H1 (cell line): ENCODE measurements at regions not wholly inside any gene's neighbourhood (a gene's known extent, or its start where the extent isn't known, plus 50 kb on each side); places are given as distances from the start of the nearest gene placed in this dataset.

Experiments
- CTCF ChIA-PET: fragments of 300-600 bp; sonication (Branson Sonifier 250); formaldehyde crosslinking; loops from one replicate; lab custom pipeline; 2021; ENCODE audit not compliant: partially characterized antibody; lab: Charles Lee
- POLR2A ChIA-PET: fragments of 300-600 bp; sonication (Branson Sonifier 250); formaldehyde crosslinking; loops from one replicate; lab custom pipeline; 2021; ENCODE audit warnings: inconsistent platforms; ENCODE audit not compliant: partially characterized antibody; lab: Charles Lee
- DNase-seq, 2 experiments: peaks; one replicate each; pipeline versions ENCODE4 v3.0.0 to v3.0.0-alpha.2; 2010 to 2022; ENCODE audit warnings: low spot score in 2 of 2, low read depth in 1 of 2, mixed read lengths in 1 of 2
- FAIRE-seq: peaks from 2 replicates; lab custom pipeline; 2011; peaks lifted over from hg19 to GRCh38; lab: Jason Lieb, UNC
- H2AFZ ChIP-seq: 2 replicates; pipeline ENCODE4 v1.8.1; 2012; ENCODE audit warnings: low read length, inconsistent platforms
- H2AK5ac ChIP-seq: 2 replicates; pipeline ENCODE4 v1.6.1; 2013; ENCODE audit warnings: low read depth, low read length
- H2BK120ac ChIP-seq: replicated peaks from 2 replicates; pipeline ENCODE3; 2013; ENCODE audit warnings: low read depth, low read length, inconsistent platforms
- H2BK12ac ChIP-seq: 2 replicates; pipeline ENCODE4 v1.6.1; 2013; ENCODE audit warnings: low read depth, low read length
- H2BK15ac ChIP-seq: 2 replicates; pipeline ENCODE4 v1.6.1; 2013; ENCODE audit warnings: low read length
- H2BK20ac ChIP-seq: 2 replicates; pipeline ENCODE4 v1.6.1; 2013; ENCODE audit warnings: low read length
- H2BK5ac ChIP-seq: 2 replicates; pipeline ENCODE4 v1.6.1; 2013; ENCODE audit warnings: low read depth, low read length
- H3K14ac ChIP-seq: 2 replicates; pipeline ENCODE4 v1.6.1; 2013; ENCODE audit warnings: inconsistent platforms; ENCODE audit not compliant: insufficient read length
- H3K18ac ChIP-seq: 2 replicates; pipeline ENCODE4 v1.6.1; 2013; ENCODE audit warnings: low read length; ENCODE audit errors: extremely low read depth
- H3K23ac ChIP-seq: 2 replicates; pipeline ENCODE4 v1.6.1; 2013; ENCODE audit warnings: inconsistent platforms; ENCODE audit not compliant: insufficient read length
- H3K23me2 ChIP-seq: 2 replicates; pipeline ENCODE4 v1.6.1; 2013; ENCODE audit warnings: low read depth, low read length
- H3K27ac ChIP-seq: 2 replicates; pipeline ENCODE4 v1.6.1; 2011; ENCODE audit warnings: low read depth, low read length, inconsistent platforms
- H3K27me3 ChIP-seq, 4 experiments: replicated peaks in 1 of 4; 1 replicate in 1 of 4; 2 replicates in 3 of 4; pipeline versions ENCODE4 v1.6.1 to v1.8.1; 2011 to 2013; ENCODE audit warnings: low read length in 3 of 4, mild to moderate bottlenecking in 3 of 4, inconsistent platforms in 2 of 4, mixed read lengths in 2 of 4, moderate library complexity in 1 of 4; ENCODE audit not compliant: control insufficient read depth in 3 of 4, insufficient read depth in 3 of 4; ENCODE audit errors: extremely low read depth in 1 of 4
- H3K36me3 ChIP-seq, 4 experiments: 2 replicates each; pipeline versions ENCODE4 v1.6.1 to v1.8.1; 2011 to 2013; ENCODE audit warnings: mild to moderate bottlenecking in 4 of 4, low read length in 3 of 4, moderate library complexity in 2 of 4, control low read depth in 1 of 4, inconsistent platforms in 1 of 4; ENCODE audit not compliant: insufficient read depth in 4 of 4, control insufficient read depth in 2 of 4
- H3K4ac ChIP-seq: replicated peaks from 2 replicates; pipeline ENCODE3; 2013; ENCODE audit warnings: low read length, low read depth, mixed read lengths, inconsistent platforms; ENCODE audit not compliant: insufficient read length
- H3K4me1 ChIP-seq, 4 experiments: replicated peaks in 1 of 4; 1 replicate in 1 of 4; 2 replicates in 3 of 4; pipeline versions ENCODE4 v1.6.1 to v1.8.1; 2011 to 2013; ENCODE audit warnings: low read length in 3 of 4, inconsistent platforms in 2 of 4, mixed read lengths in 1 of 4; ENCODE audit not compliant: insufficient read depth in 4 of 4, control insufficient read depth in 3 of 4
- H3K4me2 ChIP-seq, 2 experiments: 2 replicates each; pipeline versions ENCODE4 v1.6.1 to v1.8.1; 2011 to 2013; ENCODE audit warnings: low read depth in 2 of 2, low read length in 2 of 2, control low read depth in 1 of 2, inconsistent platforms in 1 of 2, mild to moderate bottlenecking in 1 of 2; ENCODE audit not compliant: insufficient read depth in 1 of 2
- H3K4me3 ChIP-seq, 4 experiments: fragments of 200-600, 300-600 bp in 1 of 4; sonication (generic), shearing (Covaris generic), sonication (Bioruptor Twin) in 1 of 4; 2 replicates each; pipeline versions ENCODE4 v1.5.1 to v1.8.1; 2011 to 2016; ENCODE audit warnings: low read length in 4 of 4, low read depth in 3 of 4, control low read depth in 2 of 4, inconsistent platforms in 2 of 4, mild to moderate bottlenecking in 2 of 4, mixed read lengths in 1 of 4, moderate library complexity in 1 of 4; ENCODE audit not compliant: insufficient read depth in 2 of 4; ENCODE audit errors: extremely low read depth in 1 of 4
- H3K56ac ChIP-seq: replicated peaks from 2 replicates; pipeline ENCODE3; 2013; ENCODE audit warnings: low read depth, mild to moderate bottlenecking, mixed read lengths, low read length, inconsistent platforms; ENCODE audit not compliant: insufficient read length
- H3K79me1 ChIP-seq: 2 replicates; pipeline ENCODE4 v1.6.1; 2013; ENCODE audit warnings: low read depth, low read length, control low read depth
- H3K79me2 ChIP-seq, 2 experiments: 2 replicates each; pipeline versions ENCODE4 v1.6.1 to v1.8.1; 2012 to 2013; ENCODE audit warnings: low read length in 2 of 2, mild to moderate bottlenecking in 2 of 2, inconsistent platforms in 1 of 2; ENCODE audit not compliant: insufficient read depth in 2 of 2, control insufficient read depth in 1 of 2
- H3K9ac ChIP-seq, 4 experiments: replicated peaks in 1 of 4; 1 replicate in 1 of 4; 2 replicates in 3 of 4; pipeline versions ENCODE4 v1.6.1 to v1.8.1; 2011 to 2013; ENCODE audit warnings: low read depth in 3 of 4, low read length in 3 of 4, control low read depth in 2 of 4, mild to moderate bottlenecking in 2 of 4, moderate library complexity in 2 of 4, inconsistent platforms in 1 of 4; ENCODE audit errors: extremely low read depth in 1 of 4
- H3K9me3 ChIP-seq, 2 experiments: 2 replicates each; pipeline versions ENCODE4 v1.6.1 to v1.8.1; 2012 to 2013; ENCODE audit warnings: mild to moderate bottlenecking in 2 of 2, moderate library complexity in 2 of 2, control low read depth in 1 of 2, inconsistent platforms in 1 of 2, low read depth in 1 of 2, low read length in 1 of 2, mixed read lengths in 1 of 2; ENCODE audit not compliant: insufficient read depth in 2 of 2
- H4K20me1 ChIP-seq, 2 experiments: replicated peaks in 1 of 2; 2 replicates each; pipeline versions ENCODE3 to v1.8.1; 2011 to 2013; ENCODE audit warnings: inconsistent platforms in 2 of 2, low read length in 2 of 2, mild to moderate bottlenecking in 1 of 2; ENCODE audit not compliant: insufficient read depth in 2 of 2, control insufficient read depth in 1 of 2
- H4K5ac ChIP-seq: 2 replicates; pipeline ENCODE4 v1.6.1; 2013; ENCODE audit warnings: low read length, low read depth, mixed read lengths, inconsistent platforms; ENCODE audit not compliant: insufficient read length
- H4K8ac ChIP-seq: 2 replicates; pipeline ENCODE4 v1.8.0; 2013; ENCODE audit warnings: mild to moderate bottlenecking, moderate library complexity, low read length, inconsistent platforms; ENCODE audit not compliant: insufficient read depth; ENCODE audit errors: extremely low read depth
- H4K91ac ChIP-seq: replicated peaks from 2 replicates; pipeline ENCODE3; 2013; ENCODE audit warnings: low read length, mixed read lengths, inconsistent platforms; ENCODE audit not compliant: insufficient read length
- ASH2L ChIP-seq: fragments of 200-600, 300-600 bp; sonication (generic); IDR thresholded peaks from one replicate; pipeline ENCODE4 v1.7.1; 2017; ENCODE audit warnings: low read length
- CHD1 ChIP-seq: IDR thresholded peaks from 2 replicates; pipeline ENCODE4 v1.6.1; 2012; ENCODE audit warnings: low read depth, low read length, improper control_type of control experiment
- GABPA ChIP-seq: IDR thresholded peaks from 2 replicates; pipeline ENCODE4 v1.6.1; 2011; ENCODE audit warnings: mild to moderate bottlenecking, low read length, moderate library complexity, borderline replicate concordance; ENCODE audit not compliant: insufficient read depth
- HDAC6 ChIP-seq: IDR thresholded peaks from one replicate; pipeline ENCODE4 v1.7.1; 2012; ENCODE audit warnings: low read depth, mild to moderate bottlenecking, inconsistent platforms, low read length, moderate library complexity
- KDM5A ChIP-seq: fragments of 200-600 bp; IDR thresholded peaks from 2 replicates; pipeline ENCODE4 v1.7.1; 2012; ENCODE audit warnings: mild to moderate bottlenecking, low read length, inconsistent platforms, mixed read lengths
- NANOG ChIP-seq: IDR thresholded peaks from 2 replicates; pipeline ENCODE4 v1.6.1; 2011; ENCODE audit warnings: low read length, low read depth, mild to moderate bottlenecking, inconsistent platforms; ENCODE audit not compliant: insufficient read depth, poor library complexity, severe bottlenecking
- NRF1 ChIP-seq: IDR thresholded peaks from 2 replicates; pipeline ENCODE4 v1.6.1; 2011; ENCODE audit warnings: mild to moderate bottlenecking, low read depth, low read length, improper control_type of control experiment
- RNF2 ChIP-seq: fragments of 200-900, 300-1000 bp; sonication (generic); IDR thresholded peaks from 2 replicates; pipeline ENCODE4 v1.7.1; 2016; ENCODE audit warnings: borderline replicate concordance, low read depth, mild to moderate bottlenecking, antibody characterized with exemption, low read length; ENCODE audit not compliant: poor library complexity, severe bottlenecking; ENCODE audit errors: missing control alignments
- SAP30 ChIP-seq: fragments of 300-600 bp; sonication (generic); IDR thresholded peaks from 2 replicates; pipeline ENCODE4 v1.7.1; 2012; ENCODE audit warnings: low read length, moderate library complexity, mild to moderate bottlenecking, inconsistent platforms; ENCODE audit not compliant: insufficient read depth, insufficient replicate concordance
- SIN3A ChIP-seq, 2 experiments: IDR thresholded peaks in 1 of 2; conservative IDR thresholded peaks in 1 of 2; 2 replicates each; pipeline ENCODE4 v1.6.1; 2011 to 2012; ENCODE audit warnings: low read length in 2 of 2, improper control_type of control experiment in 1 of 2, low read depth in 1 of 2, mild to moderate bottlenecking in 1 of 2
- SIRT6 ChIP-seq: IDR thresholded peaks from one replicate; pipeline ENCODE4 v1.7.1; 2012; ENCODE audit warnings: low read length, inconsistent platforms
- SP1 ChIP-seq: IDR thresholded peaks from 2 replicates; pipeline ENCODE4 v1.6.1; 2011; ENCODE audit warnings: low read depth, low read length
- SP4 ChIP-seq: IDR thresholded peaks from 2 replicates; pipeline ENCODE4 v1.6.1; 2012; ENCODE audit warnings: low read length, inconsistent platforms
- TAF7 ChIP-seq: optimal IDR thresholded peaks from 2 replicates; pipeline ENCODE3; 2011; ENCODE audit warnings: low read depth, mild to moderate bottlenecking, inconsistent platforms, low read length, moderate library complexity, borderline replicate concordance
- YY1 ChIP-seq: IDR thresholded peaks from 2 replicates; pipeline ENCODE4 v1.6.1; 2011; ENCODE audit warnings: low read depth, mild to moderate bottlenecking, low read length
- WGBS, 2 experiments: shearing (Covaris generic) in 1 of 2; methylation state at CpG; one replicate each; pipeline versions ENCODE4 v1.1.6 to v1.1.7; 2013 to 2015; ENCODE audit warnings: low lambda C conversion rate in 2 of 2, mixed read lengths in 2 of 2, inconsistent platforms in 1 of 2, low coverage in 1 of 2, missing lambda C conversion rate in 1 of 2; ENCODE audit not compliant: insufficient replicate concordance in 2 of 2, insufficient coverage in 1 of 2, insufficient read length in 1 of 2; ENCODE audit errors: extremely low coverage in 1 of 2, missing lambda C conversion rate in 1 of 2; 5-methylcytosine and 5-hydroxymethylcytosine counted together

GRCh38 chr5:174925586-174925985 is 201.2 kb downstream of the MSX2 start:
- no peak overlapping the region for H4K8ac ChIP-seq
- H3K36me3 ChIP-seq: no peaks in the 10 kb centered on the region
- no peak overlapping the region for H4K91ac ChIP-seq
- no peak overlapping the region for H2BK12ac ChIP-seq
- H2BK5ac ChIP-seq: no peak overlapping the region
- H3K79me2 ChIP-seq: no peaks in the 10 kb centered on the region
- no peak overlapping the region for H2BK15ac ChIP-seq
- no peak overlapping the region for H3K4me2 ChIP-seq
- H3K23ac ChIP-seq: no peak overlapping the region
- H2BK20ac ChIP-seq: no peak overlapping the region
- no peak overlapping the region for H3K18ac ChIP-seq
- no peak overlapping the region for H4K5ac ChIP-seq
- H3K79me1 ChIP-seq: no peaks in the 10 kb centered on the region
- H3K14ac ChIP-seq: no peak overlapping the region
- no peak overlapping the region for H3K9ac ChIP-seq
- no peak overlapping the region for H2BK120ac ChIP-seq
- no peaks in the 10 kb centered on the region for H4K20me1 ChIP-seq
- no peak overlapping the region for H2AK5ac ChIP-seq
- H3K23me2 ChIP-seq: no peaks in the 10 kb centered on the region
- WGBS, 2 experiments: 89% methylated on average over 1 of the region's 1 CpG; no CpG with 5 or more reads in 1 of the 2 experiments
- no peak overlapping the region for H3K4ac ChIP-seq
- H3K4me1 ChIP-seq: peaks cover 0 to 4% (median 1%) of the 10 kb centered on the region in 4 experiments; a peak in 4 of 7 replicates
- CTCF ChIA-PET: interaction anchor here (0.6 to 5.1 kb wide), 4 partner anchors 9 to 81 kb away, joined by 4 to 23 read pairs (median 6); no protein-coding TSS in a partner anchor
- no peak overlapping the region for H3K27ac ChIP-seq
- 0 out of 2 replicates have a peak overlapping the region, but pooled peaks have one; percentile 22 for H2AFZ ChIP-seq
- DNase-seq (no peak), FAIRE-seq (no peak)
- no peaks in the 10 kb centered on the region for H3K27me3 ChIP-seq
- no peak overlapping the region for H3K4me3 ChIP-seq
- H3K9me3 ChIP-seq: no peaks in the 10 kb centered on the region
- POLR2A ChIA-PET: no interaction called here
- no peak overlapping the region for H3K56ac ChIP-seq
- TF ChIP-seq CHD1: no peak
- no peak for TF ChIP-seq SAP30
- TF ChIP-seq GABPA: no peak
- no peak for TF ChIP-seq SIRT6
- no peak for TF ChIP-seq ASH2L
- no peak for TF ChIP-seq HDAC6
- TF ChIP-seq RNF2: no peak
- no peak for TF ChIP-seq NRF1
- no peak for TF ChIP-seq SP1
- no peak for TF ChIP-seq NANOG
- TF ChIP-seq TAF7: no peak
- TF ChIP-seq SIN3A (conservative IDR thresholded peaks at IDR 0.05 in 1 of 2, IDR thresholded peaks at IDR 0.05 in 1 of 2; ENCODE audit: low read depth in 1 of 2, low read length in 2 of 2): no peak
- TF ChIP-seq KDM5A: no peak
- TF ChIP-seq SP4: no peak
- no peak for TF ChIP-seq YY1
